ENCODE measurements at regions not wholly inside any gene's neighbourhood (a gene's known extent, or its start where the extent isn't known, plus 50 kb on each side); places are given as distances from the start of the nearest gene placed in this dataset.

- no peak overlapping the region for H3K4me3 ChIP-seq (ENCODE audit: low read length)
- DNase-seq (ENCODE audit: low read depth), result peak; percentile 18
- TF ChIP-seq CTCF (conservative IDR thresholded peaks at IDR 0.05; ENCODE audit: low read depth, low read length), result no peak
Observed at GRCh38 chr11:56932572-56933220, 56.0 kb upstream of the OR5AK2 start.

GRCh38 chr11:56923116-56923515 lies 65.6 kb upstream of the OR5AK2 start:
- DNase-seq (ENCODE audit: low read depth), result no peak
- TF ChIP-seq CTCF (conservative IDR thresholded peaks at IDR 0.05; ENCODE audit: low read depth, low read length), result no peak
- H3K4me3 ChIP-seq (ENCODE audit: low read length), result no peak overlapping the region

GRCh38 chr11:56922421-56922820 lies 66.3 kb upstream of the OR5AK2 start:
- no peak for DNase-seq (ENCODE audit: low read depth)
- H3K4me3 ChIP-seq (ENCODE audit: low read length), result no peak overlapping the region
- no peak for TF ChIP-seq CTCF (conservative IDR thresholded peaks at IDR 0.05; ENCODE audit: low read depth, low read length)

- TF ChIP-seq CTCF (conservative IDR thresholded peaks at IDR 0.05; ENCODE audit: low read depth, low read length), result no peak
- H3K4me3 ChIP-seq (ENCODE audit: low read length), result no peak overlapping the region
- DNase-seq (ENCODE audit: low read depth), result no peak
Observed at GRCh38 chr11:56917708-56918400, 70.9 kb upstream of the OR5AK2 start.

- H3K4me3 ChIP-seq (ENCODE audit: low read length), result no peak overlapping the region
- no peak for DNase-seq (ENCODE audit: low read depth)
- TF ChIP-seq CTCF (conservative IDR thresholded peaks at IDR 0.05; ENCODE audit: low read depth, low read length), result no peak
Observed at GRCh38 chr11:56916587-56916986, 72.1 kb upstream of the OR5AK2 start.

GRCh38 chr11:56916162-56916561 lies 72.6 kb upstream of the OR5AK2 start:
- no peak for TF ChIP-seq CTCF (conservative IDR thresholded peaks at IDR 0.05; ENCODE audit: low read depth, low read length)
- no peak for DNase-seq (ENCODE audit: low read depth)
- H3K4me3 ChIP-seq (ENCODE audit: low read length), result no peak overlapping the region

GRCh38 chr11:56911312-56911711 lies 77.4 kb upstream of the OR5AK2 start:
- DNase-seq (ENCODE audit: low read depth), result no peak
- TF ChIP-seq CTCF (conservative IDR thresholded peaks at IDR 0.05; ENCODE audit: low read depth, low read length), result no peak
- no peak overlapping the region for H3K4me3 ChIP-seq (ENCODE audit: low read length)
